Retinal pigment epithelial cell (primary cell): ENCODE measurements at regions not wholly inside any gene's neighbourhood (a gene's known extent, or its start where the extent isn't known, plus 50 kb on each side); places are given as distances from the start of the nearest gene placed in this dataset.
A peak's percentile ranks its signal among the peaks of the same experiment; 100 is the strongest.

ENCODE experiments used
- DNase-seq: peaks from one replicate; pipeline ENCODE4 v3.0.0-alpha.2; 2010; ENCODE audit warnings: low read depth
- H3K4me3 ChIP-seq: 2 replicates; pipeline ENCODE4 v1.5.1; 2011; ENCODE audit warnings: mild to moderate bottlenecking, low read length, control low read depth, moderate library complexity
- CTCF ChIP-seq: conservative IDR thresholded peaks from 2 replicates; pipeline ENCODE4 v1.5.1; 2011; ENCODE audit warnings: low read depth, low read length, control low read depth, inconsistent platforms

DNA sequence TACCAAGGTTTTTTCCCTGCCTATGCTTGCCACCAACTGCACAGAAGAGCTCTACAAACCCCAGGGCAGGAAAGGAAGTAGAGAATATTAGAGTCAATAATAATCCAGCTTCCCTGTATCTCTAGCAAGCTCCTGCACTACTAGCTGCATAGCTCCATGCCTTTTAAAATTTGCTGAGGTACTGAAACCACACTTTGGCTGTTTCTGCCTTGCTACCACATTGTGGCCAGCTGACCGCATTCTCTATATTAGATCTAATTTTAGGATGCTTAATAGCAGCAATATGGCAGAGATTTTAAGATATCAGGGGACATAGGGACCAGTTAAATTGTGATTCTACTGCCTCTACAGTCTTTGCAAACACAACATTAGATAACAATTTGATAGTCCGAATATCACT, 534.6 kb downstream of the MBD2 start:
- TF ChIP-seq CTCF, result no peak
- no peak for DNase-seq
- no peak overlapping the region for H3K4me3 ChIP-seq

GRCh38 chr18:53686965-53687364, 537.5 kb downstream of the MBD2 start:
- no peak overlapping the region for H3K4me3 ChIP-seq
- DNase-seq, result no peak
- TF ChIP-seq CTCF, result peak; percentile 21

DNA sequence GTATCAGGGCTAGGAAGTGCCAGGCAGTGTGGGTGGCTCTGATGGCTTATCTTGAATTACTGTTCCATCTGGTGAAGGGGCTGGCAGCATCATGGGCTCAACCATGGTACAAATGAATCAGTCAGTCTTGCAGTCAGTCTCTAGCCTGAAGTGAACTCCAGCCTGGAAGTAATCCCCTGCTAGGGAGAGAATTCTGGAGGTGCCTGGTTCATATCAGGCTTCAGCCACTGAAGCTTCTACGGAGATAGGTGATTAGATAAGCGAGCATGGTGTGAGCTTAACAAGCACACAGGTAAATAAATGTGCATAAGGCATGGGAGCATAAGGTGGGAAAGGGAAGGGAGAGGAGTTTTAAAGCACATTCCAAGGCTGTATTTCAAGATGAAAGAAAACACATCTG, 541.7 kb downstream of the MBD2 start:
- no peak for DNase-seq
- TF ChIP-seq CTCF, result no peak
- H3K4me3 ChIP-seq, result no peak overlapping the region

DNA sequence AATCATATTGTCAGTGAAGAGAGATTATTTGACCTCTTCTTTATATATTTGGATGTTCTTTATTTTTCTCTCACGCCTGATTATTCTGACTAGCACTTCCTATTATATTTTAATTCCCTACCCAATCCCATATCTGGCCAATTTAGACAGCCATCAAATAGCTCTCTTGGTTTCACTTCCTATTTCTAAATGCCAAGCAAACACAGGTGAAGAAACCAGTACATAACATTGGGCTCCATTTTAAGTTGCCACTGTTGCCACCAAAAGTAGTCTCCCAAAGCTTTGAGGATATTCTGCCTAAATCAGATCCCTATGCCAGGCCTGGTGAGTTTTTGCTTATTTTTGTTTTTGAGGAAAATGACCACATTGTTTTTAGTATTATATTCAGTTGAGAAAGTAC, 547.0 kb downstream of the MBD2 start:
- no peak for DNase-seq
- H3K4me3 ChIP-seq, result no peak overlapping the region
- TF ChIP-seq CTCF, result no peak

DNA sequence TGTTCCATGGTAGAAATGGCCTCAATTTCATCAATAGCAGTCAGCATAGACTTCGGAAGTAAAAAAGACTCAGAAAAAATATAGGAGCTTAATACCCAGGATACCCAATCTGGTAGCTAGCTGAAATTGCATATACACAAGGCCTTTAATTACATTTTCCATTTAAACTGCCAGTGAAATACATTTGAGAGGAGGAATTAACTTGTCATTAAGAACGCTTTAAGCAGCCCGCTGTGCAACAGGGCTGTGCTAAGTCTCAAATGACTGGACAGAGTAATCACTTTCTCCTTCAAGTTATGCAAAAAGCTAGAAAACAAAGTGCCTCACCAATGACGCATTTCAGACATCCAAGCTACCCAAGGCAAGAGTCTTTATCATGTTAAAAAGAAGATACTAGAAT, 558.8 kb downstream of the MBD2 start:
- no peak for DNase-seq
- no peak for TF ChIP-seq CTCF
- no peak overlapping the region for H3K4me3 ChIP-seq

GRCh38 chr18:53664575-53664974, 559.9 kb downstream of the MBD2 start:
- DNase-seq, result no peak
- no peak overlapping the region for H3K4me3 ChIP-seq
- TF ChIP-seq CTCF, result no peak

GRCh38 chr18:53660306-53660705, 564.2 kb downstream of the MBD2 start:
- TF ChIP-seq CTCF, result no peak
- H3K4me3 ChIP-seq, result no peak overlapping the region

More at GRCh38 chr18:53660306-53660705, 564.2 kb downstream of the MBD2 start:
- DNase-seq, result no peak
